Activated T-cell treated with anti-CD3 and anti-CD28 coated beads, Interleukin-2, amount 50 U/mL, for 72 hours (primary cell): ENCODE measurements at regions not wholly inside any gene's neighbourhood (a gene's known extent, or its start where the extent isn't known, plus 50 kb on each side); places are given as distances from the start of the nearest gene placed in this dataset.

ENCODE experiments used
- ATAC-seq, 2 donors: fragments of 150-1000 bp; cut with Tn5 transposase; replicated peaks in 1 of 2; 2 replicates each; pipeline ENCODE4 v1.10.0; 2021; ENCODE audit warnings: moderate library complexity in 2 of 2, mild to moderate bottlenecking in 1 of 2
- DNase-seq, 2 donors: peaks; one replicate each; pipeline ENCODE4 v3.0.0; 2021 to 2022; ENCODE audit warnings: mixed read lengths in 1 of 2
- H3K27ac Mint-ChIP-seq: one replicate; pipeline ENCODE4 v1.8.0; 2022; ENCODE audit warnings: mild to moderate bottlenecking, moderate library complexity, mixed read lengths
- H3K27me3 Mint-ChIP-seq: one replicate; pipeline ENCODE4 v1.8.0; 2022; ENCODE audit warnings: low read depth, mixed read lengths
- H3K36me3 Mint-ChIP-seq, 2 donors: one replicate each; pipeline ENCODE4 v1.8.0; 2022; ENCODE audit warnings: mixed read lengths in 2 of 2, mild to moderate bottlenecking in 1 of 2; ENCODE audit not compliant: insufficient read depth in 2 of 2
- H3K4me1 Mint-ChIP-seq: one replicate; pipeline ENCODE4 v1.8.0; 2022; ENCODE audit warnings: low read depth, mixed read lengths
- H3K4me3 Mint-ChIP-seq, 2 donors: one replicate each; pipeline ENCODE4 v1.8.0; 2022; ENCODE audit warnings: mild to moderate bottlenecking in 2 of 2, mixed read lengths in 2 of 2, moderate library complexity in 2 of 2
- H3K9me3 Mint-ChIP-seq, 2 donors: one replicate each; pipeline ENCODE4 v1.8.0; 2022; ENCODE audit warnings: mixed read lengths in 2 of 2

GRCh38 chr9:30774326-30774725 is 1610.1 kb upstream of the ACO1 start:
- no peak for ATAC-seq
- no peaks in the 10 kb centered on the region for H3K4me1 Mint-ChIP-seq
- H3K4me3 Mint-ChIP-seq, result no peak overlapping the region
- H3K27me3 Mint-ChIP-seq, result no peaks in the 10 kb centered on the region
- no peaks in the 10 kb centered on the region for H3K36me3 Mint-ChIP-seq
- H3K27ac Mint-ChIP-seq, result no peak overlapping the region
- H3K9me3 Mint-ChIP-seq, result peaks cover 0 to 2% of the 10 kb centered on the region in 2 donors
- no peak for DNase-seq

- peaks cover 0 to 2% of the 10 kb centered on the region in 2 donors for H3K9me3 Mint-ChIP-seq
- H3K27me3 Mint-ChIP-seq, result no peaks in the 10 kb centered on the region
- ATAC-seq, result no peak
- H3K4me1 Mint-ChIP-seq, result no peaks in the 10 kb centered on the region
- H3K36me3 Mint-ChIP-seq, result no peaks in the 10 kb centered on the region
- no peak overlapping the region for H3K27ac Mint-ChIP-seq
- no peak overlapping the region for H3K4me3 Mint-ChIP-seq
- no peak for DNase-seq
These were observed 1609.2 kb upstream of the ACO1 start for GRCh38 chr9:30775236-30775635.

- Mint-ChIP-seq H3K9me3 (no peaks in the 10 kb centered on the region), H3K27ac (no peak overlapping the region), H3K36me3 (no peaks in the 10 kb centered on the region), H3K4me1 (no peaks in the 10 kb centered on the region), H3K27me3 (no peaks in the 10 kb centered on the region), H3K4me3 (no peak overlapping the region)
- DNase-seq (no peak), ATAC-seq (no peak)
These were observed 1587.7 kb upstream of the ACO1 start for GRCh38 chr9:30796764-30797163.

GRCh38 chr9:30799527-30800101 is 1584.8 kb upstream of the ACO1 start:
- Mint-ChIP-seq H3K27me3 (no peaks in the 10 kb centered on the region), H3K27ac (no peak overlapping the region), H3K36me3 (no peaks in the 10 kb centered on the region), H3K9me3 (no peaks in the 10 kb centered on the region), H3K4me1 (no peaks in the 10 kb centered on the region), H3K4me3 (no peak overlapping the region)
- ATAC-seq (no peak), DNase-seq (no peak)

GRCh38 chr9:30800421-30800820 is 1584.0 kb upstream of the ACO1 start:
- Mint-ChIP-seq H3K4me3 (no peak overlapping the region), H3K4me1 (no peaks in the 10 kb centered on the region), H3K36me3 (no peaks in the 10 kb centered on the region), H3K9me3 (no peaks in the 10 kb centered on the region), H3K27ac (no peak overlapping the region), H3K27me3 (no peaks in the 10 kb centered on the region)
- ATAC-seq (no peak), DNase-seq (no peak)

- ATAC-seq, result no peak
- Mint-ChIP-seq H3K9me3 (no peaks in the 10 kb centered on the region), H3K27me3 (no peaks in the 10 kb centered on the region), H3K27ac (no peak overlapping the region), H3K4me1 (no peaks in the 10 kb centered on the region), H3K4me3 (no peak overlapping the region), H3K36me3 (no peaks in the 10 kb centered on the region)
- no peak for DNase-seq
These were observed 1571.6 kb upstream of the ACO1 start for GRCh38 chr9:30812821-30813220.

GRCh38 chr9:30815585-30815984 is 1568.9 kb upstream of the ACO1 start:
- peaks cover 3 to 4% of the 10 kb centered on the region in 2 donors for H3K9me3 Mint-ChIP-seq
- H3K4me1 Mint-ChIP-seq, result no peaks in the 10 kb centered on the region
- H3K27ac Mint-ChIP-seq, result no peak overlapping the region
- H3K36me3 Mint-ChIP-seq, result no peaks in the 10 kb centered on the region
- ATAC-seq (no peak), DNase-seq (no peak)
- H3K4me3 Mint-ChIP-seq, result no peak overlapping the region
- H3K27me3 Mint-ChIP-seq, result no peaks in the 10 kb centered on the region

GRCh38 chr9:30845136-30845535 is 1539.3 kb upstream of the ACO1 start:
- Mint-ChIP-seq H3K4me1 (no peaks in the 10 kb centered on the region), H3K27me3 (no peaks in the 10 kb centered on the region), H3K36me3 (no peaks in the 10 kb centered on the region), H3K4me3 (no peak overlapping the region), H3K27ac (no peak overlapping the region), H3K9me3 (no peaks in the 10 kb centered on the region)
- DNase-seq (no peak), ATAC-seq (no peak)

- no peaks in the 10 kb centered on the region for H3K9me3 Mint-ChIP-seq
- DNase-seq (no peak), ATAC-seq (no peak)
- H3K36me3 Mint-ChIP-seq, result no peaks in the 10 kb centered on the region
- H3K4me1 Mint-ChIP-seq, result no peaks in the 10 kb centered on the region
- H3K4me3 Mint-ChIP-seq, result no peak overlapping the region
- no peak overlapping the region for H3K27ac Mint-ChIP-seq
- H3K27me3 Mint-ChIP-seq, result no peaks in the 10 kb centered on the region
These were observed 1537.8 kb upstream of the ACO1 start for GRCh38 chr9:30846651-30847050.

- Mint-ChIP-seq H3K27ac (no peak overlapping the region), H3K27me3 (no peaks in the 10 kb centered on the region), H3K9me3 (no peaks in the 10 kb centered on the region), H3K36me3 (no peaks in the 10 kb centered on the region), H3K4me3 (no peak overlapping the region), H3K4me1 (no peaks in the 10 kb centered on the region)
- ATAC-seq (no peak), DNase-seq (no peak)
These were observed 1532.8 kb upstream of the ACO1 start for GRCh38 chr9:30851600-30851999.

- DNase-seq (no peak), ATAC-seq (no peak)
- Mint-ChIP-seq H3K27ac (no peak overlapping the region), H3K36me3 (no peaks in the 10 kb centered on the region), H3K27me3 (no peaks in the 10 kb centered on the region), H3K4me1 (no peaks in the 10 kb centered on the region), H3K4me3 (no peak overlapping the region), H3K9me3 (no peaks in the 10 kb centered on the region)
These were observed 1483.7 kb upstream of the ACO1 start for GRCh38 chr9:30900706-30901105.

GRCh38 chr9:30913331-30913730 is 1471.1 kb upstream of the ACO1 start:
- peaks cover 0 to 2% of the 10 kb centered on the region in 2 donors for H3K9me3 Mint-ChIP-seq
- DNase-seq (no peak), ATAC-seq (no peak)
- no peaks in the 10 kb centered on the region for H3K4me1 Mint-ChIP-seq
- no peaks in the 10 kb centered on the region for H3K27me3 Mint-ChIP-seq
- no peak overlapping the region for H3K4me3 Mint-ChIP-seq
- no peak overlapping the region for H3K27ac Mint-ChIP-seq
- no peaks in the 10 kb centered on the region for H3K36me3 Mint-ChIP-seq

GRCh38 chr9:30915451-30915850 is 1469.0 kb upstream of the ACO1 start:
- Mint-ChIP-seq H3K36me3 (no peaks in the 10 kb centered on the region), H3K27ac (no peak overlapping the region), H3K27me3 (no peaks in the 10 kb centered on the region), H3K4me3 (no peak overlapping the region), H3K4me1 (no peaks in the 10 kb centered on the region), H3K9me3 (peaks cover 0 to 2% of the 10 kb centered on the region in 2 donors)
- DNase-seq, result no peak
- no peak for ATAC-seq

- ATAC-seq, result no peak
These were observed 1459.3 kb upstream of the ACO1 start for GRCh38 chr9:30925126-30925525.

More at GRCh38 chr9:30925126-30925525, 1459.3 kb upstream of the ACO1 start:
- no peak for DNase-seq
- Mint-ChIP-seq H3K27me3 (no peaks in the 10 kb centered on the region), H3K4me3 (no peak overlapping the region), H3K4me1 (no peaks in the 10 kb centered on the region), H3K27ac (no peak overlapping the region), H3K9me3 (no peaks in the 10 kb centered on the region), H3K36me3 (no peaks in the 10 kb centered on the region)
